Body of pancreas (tissue), 4 donors: ENCODE measurements at regions not wholly inside any gene's neighbourhood (a gene's known extent, or its start where the extent isn't known, plus 50 kb on each side); places are given as distances from the start of the nearest gene placed in this dataset.

Experiments
- ATAC-seq: fragments of 150-250 bp; one replicate; pipeline ENCODE4 v1.9.1; 2016
- DNase-seq, 4 donors: peaks; one replicate each; pipeline ENCODE4 v3.0.0-alpha.2; 2019
- H3K27ac ChIP-seq, 4 donors: fragments of 200-600 bp; sonication (generic); 1 replicate in 3 of 4; 2 replicates in 1 of 4; pipeline versions ENCODE4 v1.5.1 to v1.6.1; 2016 to 2019; ENCODE audit warnings: mild to moderate bottlenecking in 1 of 4, mixed read lengths in 1 of 4, moderate library complexity in 1 of 4
- H3K27me3 ChIP-seq, 2 donors: fragments of 200-600 bp; sonication (generic); one replicate each; pipeline ENCODE4 v1.6.0; 2016; ENCODE audit warnings: mild to moderate bottlenecking in 1 of 2
- H3K36me3 ChIP-seq, 2 donors: fragments of 200-600 bp; sonication (generic); replicated peaks in 1 of 2; 2 replicates each; pipeline ENCODE4 v1.5.1; 2016; ENCODE audit warnings: low read depth in 2 of 2; ENCODE audit not compliant: insufficient read depth in 1 of 2
- H3K4me1 ChIP-seq: fragments of 200-600 bp; sonication (generic); one replicate; pipeline ENCODE4 v1.6.0; 2016
- H3K4me3 ChIP-seq, 2 donors: fragments of 200-600 bp; sonication (generic); 1 replicate in 1 of 2; 2 replicates in 1 of 2; pipeline ENCODE4 v1.5.1; 2016 to 2019
- H3K9me3 ChIP-seq, 3 donors: fragments of 200-600 bp; sonication (generic); 1 replicate in 2 of 3; 2 replicates in 1 of 3; pipeline ENCODE4 v1.5.1; 2016
- POLR2A ChIP-seq, 3 donors: fragments of 450-650 bp; IDR thresholded peaks; one replicate each; pipeline ENCODE4 v1.6.1; 2016; ENCODE audit warnings: antibody characterized with exemption in 3 of 3, mild to moderate bottlenecking in 2 of 3
- WGBS, 2 donors: methylation state at CpG; one replicate each; pipeline ENCODE4 v1.1.5; 2017; 5-methylcytosine and 5-hydroxymethylcytosine counted together
- intact Hi-C: fragments of 100-400 bp; cut with DNase I; formaldehyde crosslinking; loops from one replicate; pipeline ENCODE4 v1.15.1; 2023
- TF ChIP-seq, protein P1 (sequence below), 7 experiments: fragments of 450-650 bp in 4 of 7; fragments of 200-600 bp in 3 of 7; sonication (generic) in 3 of 7; IDR thresholded peaks; one replicate each; pipeline ENCODE4 v1.5.1; 2016 to 2019; ENCODE audit warnings: antibody characterized with exemption in 7 of 7

DNA sequence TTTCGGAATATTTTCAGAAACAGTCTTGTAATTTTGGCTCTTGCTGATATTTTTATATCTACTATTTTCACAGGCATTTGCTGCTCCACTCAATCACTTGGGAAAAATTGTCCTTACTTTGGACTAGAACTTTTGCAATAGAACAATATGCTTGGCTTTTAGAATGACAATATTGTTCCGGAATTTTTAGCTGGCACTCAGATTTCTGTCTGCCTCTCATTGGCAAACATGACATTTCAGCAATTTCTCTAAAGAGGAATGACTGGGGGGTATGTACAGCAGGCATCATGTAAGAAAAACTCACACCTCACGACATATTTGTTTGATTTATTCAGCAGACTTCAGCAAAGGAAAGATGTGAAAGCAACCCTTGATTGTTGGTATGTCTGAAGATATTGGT lies 243.6 kb upstream of the GPRIN3 start:
- no peaks in the 10 kb centered on the region for H3K4me1 ChIP-seq
- no peaks in the 10 kb centered on the region for H3K27me3 ChIP-seq
- intact Hi-C loops = no loop called here
- H3K36me3 ChIP-seq = no peaks in the 10 kb centered on the region
- H3K4me3 ChIP-seq = no peak overlapping the region
- no peak overlapping the region for H3K27ac ChIP-seq
- ATAC-seq (no peak), DNase-seq (no peak)
- TF ChIP-seq, protein P1, sequence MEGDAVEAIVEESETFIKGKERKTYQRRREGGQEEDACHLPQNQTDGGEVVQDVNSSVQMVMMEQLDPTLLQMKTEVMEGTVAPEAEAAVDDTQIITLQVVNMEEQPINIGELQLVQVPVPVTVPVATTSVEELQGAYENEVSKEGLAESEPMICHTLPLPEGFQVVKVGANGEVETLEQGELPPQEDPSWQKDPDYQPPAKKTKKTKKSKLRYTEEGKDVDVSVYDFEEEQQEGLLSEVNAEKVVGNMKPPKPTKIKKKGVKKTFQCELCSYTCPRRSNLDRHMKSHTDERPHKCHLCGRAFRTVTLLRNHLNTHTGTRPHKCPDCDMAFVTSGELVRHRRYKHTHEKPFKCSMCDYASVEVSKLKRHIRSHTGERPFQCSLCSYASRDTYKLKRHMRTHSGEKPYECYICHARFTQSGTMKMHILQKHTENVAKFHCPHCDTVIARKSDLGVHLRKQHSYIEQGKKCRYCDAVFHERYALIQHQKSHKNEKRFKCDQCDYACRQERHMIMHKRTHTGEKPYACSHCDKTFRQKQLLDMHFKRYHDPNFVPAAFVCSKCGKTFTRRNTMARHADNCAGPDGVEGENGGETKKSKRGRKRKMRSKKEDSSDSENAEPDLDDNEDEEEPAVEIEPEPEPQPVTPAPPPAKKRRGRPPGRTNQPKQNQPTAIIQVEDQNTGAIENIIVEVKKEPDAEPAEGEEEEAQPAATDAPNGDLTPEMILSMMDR (IDR thresholded peaks at IDR 0.05) = no peak
- no peak for TF ChIP-seq POLR2A (IDR thresholded peaks at IDR 0.05)
- 55 to 56% methylated on average over 3 of the region's 3 CpGs for WGBS, 2 donors
- H3K9me3 ChIP-seq = no peaks in the 10 kb centered on the region

DNA sequence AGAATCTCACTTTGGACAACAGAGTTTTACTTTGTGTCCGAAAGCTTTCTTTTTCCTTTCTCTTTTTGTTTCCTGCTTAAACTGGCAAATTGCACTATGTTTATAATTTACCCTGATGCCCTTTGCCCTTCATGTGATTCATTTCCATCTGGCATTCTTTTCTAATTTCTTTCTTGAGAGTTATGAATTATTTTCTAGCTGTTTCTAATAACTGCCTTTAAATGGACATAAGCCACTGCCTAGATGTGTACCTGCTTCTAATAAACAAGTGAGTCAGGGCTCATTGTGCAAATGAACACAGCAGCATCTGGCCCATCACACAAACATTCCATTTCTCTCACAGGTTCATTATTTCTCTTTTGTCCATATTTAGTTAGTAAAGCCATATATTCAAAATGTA lies 242.3 kb upstream of the GPRIN3 start:
- H3K27ac ChIP-seq = no peak overlapping the region
- no peaks in the 10 kb centered on the region for H3K4me1 ChIP-seq
- no peak for ATAC-seq
- no peak for DNase-seq
- H3K36me3 ChIP-seq = no peaks in the 10 kb centered on the region
- H3K4me3 ChIP-seq = no peak overlapping the region
- 50 to 65% methylated on average over 1 of the region's 1 CpG for WGBS, 2 donors
- no peak for TF ChIP-seq POLR2A (IDR thresholded peaks at IDR 0.05)
- TF ChIP-seq, protein P1 (IDR thresholded peaks at IDR 0.05) = no peak
- intact Hi-C loops = no loop called here
- H3K27me3 ChIP-seq = no peaks in the 10 kb centered on the region
- H3K9me3 ChIP-seq = no peaks in the 10 kb centered on the region

DNA sequence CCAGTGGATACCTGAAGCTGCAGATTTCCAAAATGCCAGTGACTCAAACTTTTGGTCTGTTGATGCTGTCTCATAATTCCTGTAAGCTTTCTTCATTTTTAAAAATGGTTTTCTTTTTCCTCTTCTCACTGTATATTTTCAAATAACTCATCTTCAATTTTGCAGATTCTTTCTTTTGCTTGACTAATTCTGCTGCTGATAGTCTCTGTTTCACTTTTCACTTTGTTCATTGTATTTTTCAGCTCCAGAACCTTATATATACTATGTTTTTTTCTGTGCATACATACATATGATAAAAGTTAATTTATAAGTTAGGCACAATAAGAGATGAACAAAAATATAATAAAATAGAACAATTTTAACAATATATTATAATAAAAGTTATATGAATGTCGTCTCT lies 237.7 kb upstream of the GPRIN3 start:
- Histone ChIP-seq H3K36me3 (no peaks in the 10 kb centered on the region), H3K27me3 (no peaks in the 10 kb centered on the region), H3K27ac (no peak overlapping the region), H3K4me3 (no peak overlapping the region), H3K4me1 (no peaks in the 10 kb centered on the region), H3K9me3 (no peaks in the 10 kb centered on the region)
- no peak for ATAC-seq
- intact Hi-C loops = no loop called here
- no peak for DNase-seq
- TF ChIP-seq POLR2A (IDR thresholded peaks at IDR 0.05) = no peak
- TF ChIP-seq, protein P1 (IDR thresholded peaks at IDR 0.05) = no peak
- 73 to 76% methylated on average over 1 of the region's 1 CpG for WGBS, 2 donors

DNA sequence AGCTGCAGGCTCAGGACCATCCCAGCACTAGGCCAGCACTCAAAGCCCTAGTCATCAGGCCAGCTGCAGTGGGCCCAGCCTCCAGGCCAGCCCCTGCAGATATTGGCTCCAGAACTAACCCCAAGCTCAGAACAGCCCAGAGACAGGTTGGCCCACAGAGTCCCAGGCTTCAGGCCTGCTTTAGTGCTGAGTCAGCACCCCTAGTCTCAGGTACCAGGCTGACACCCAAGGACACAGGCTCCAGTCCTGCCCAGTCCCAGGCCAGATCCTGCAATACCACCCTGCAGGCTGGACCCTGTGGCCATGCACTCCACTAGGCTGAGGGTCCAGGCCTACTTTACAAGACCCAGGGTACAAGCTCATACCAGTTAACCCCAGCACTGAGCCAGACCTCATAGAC lies 234.4 kb upstream of the GPRIN3 start:
- Histone ChIP-seq H3K27me3 (no peaks in the 10 kb centered on the region), H3K9me3 (no peaks in the 10 kb centered on the region), H3K27ac (no peak overlapping the region), H3K4me1 (no peaks in the 10 kb centered on the region), H3K4me3 (no peak overlapping the region), H3K36me3 (no peaks in the 10 kb centered on the region)
- DNase-seq (no peak), ATAC-seq (no peak)
- intact Hi-C loops = no loop called here
- no peak for TF ChIP-seq POLR2A (IDR thresholded peaks at IDR 0.05)
- TF ChIP-seq, protein P1 (IDR thresholded peaks at IDR 0.05) = no peak

DNA sequence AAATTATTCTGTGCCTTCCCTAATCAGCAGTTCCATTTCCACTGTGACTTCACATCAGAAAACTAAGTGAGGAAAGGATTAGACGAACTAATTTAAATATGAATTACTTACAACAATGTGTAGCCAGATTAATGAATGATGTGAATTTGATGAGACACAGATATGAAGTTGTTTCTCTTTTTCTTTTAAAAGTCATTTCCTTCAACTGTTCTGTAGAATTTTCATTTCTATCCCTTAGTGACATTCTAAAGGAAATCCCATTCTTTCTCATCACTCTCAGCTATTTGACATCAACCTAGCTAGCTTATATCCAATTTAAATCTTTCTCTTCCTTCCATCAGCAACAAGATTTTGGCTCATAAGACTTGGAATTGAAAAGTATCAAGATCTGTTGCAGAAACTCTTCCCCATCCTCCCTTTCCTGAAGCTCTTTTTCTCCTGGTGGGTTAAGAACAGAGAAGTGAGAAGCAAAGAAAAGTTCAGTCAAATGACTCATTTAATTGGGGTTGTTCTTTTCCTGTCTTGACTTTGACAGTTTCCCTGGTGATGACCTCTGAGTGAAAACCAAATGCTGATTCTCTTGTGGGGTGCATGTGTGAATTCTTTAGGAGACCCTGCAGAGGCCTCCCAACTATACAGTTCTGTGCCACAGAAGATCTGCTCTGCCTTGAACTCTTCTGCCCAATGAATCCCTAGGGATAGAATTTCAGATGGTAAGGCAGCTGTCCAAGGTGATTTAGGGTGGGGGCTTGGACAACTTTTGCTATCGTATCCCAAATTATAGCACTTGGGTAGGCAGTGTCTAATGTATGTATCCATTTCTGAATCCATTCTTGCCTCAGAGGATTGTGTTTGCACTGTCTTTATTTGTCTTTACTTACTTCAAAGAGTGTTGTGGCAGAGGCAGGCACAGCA lies 232.5 kb upstream of the GPRIN3 start:
- Histone ChIP-seq H3K27me3 (no peaks in the 10 kb centered on the region), H3K27ac (no peak overlapping the region), H3K4me3 (no peak overlapping the region), H3K9me3 (no peaks in the 10 kb centered on the region), H3K4me1 (no peaks in the 10 kb centered on the region), H3K36me3 (no peaks in the 10 kb centered on the region)
- intact Hi-C loops = no loop called here
- DNase-seq = no peak
- no peak for ATAC-seq
- no peak for TF ChIP-seq POLR2A (IDR thresholded peaks at IDR 0.05)
- TF ChIP-seq, protein P1 (IDR thresholded peaks at IDR 0.05) = no peak
- WGBS, 2 donors = 65% methylated on average over 2 of the region's 2 CpGs
